SW 1271 (cell line): ENCODE measurements at regions not wholly inside any gene's neighbourhood (a gene's known extent, or its start where the extent isn't known, plus 50 kb on each side); places are given as distances from the start of the nearest gene placed in this dataset.

Experiments used
- DNase-seq, 2 experiments: peaks; one replicate each; lab custom pipeline; 2025; lab: John Stamatoyannopoulos, UW

DNA sequence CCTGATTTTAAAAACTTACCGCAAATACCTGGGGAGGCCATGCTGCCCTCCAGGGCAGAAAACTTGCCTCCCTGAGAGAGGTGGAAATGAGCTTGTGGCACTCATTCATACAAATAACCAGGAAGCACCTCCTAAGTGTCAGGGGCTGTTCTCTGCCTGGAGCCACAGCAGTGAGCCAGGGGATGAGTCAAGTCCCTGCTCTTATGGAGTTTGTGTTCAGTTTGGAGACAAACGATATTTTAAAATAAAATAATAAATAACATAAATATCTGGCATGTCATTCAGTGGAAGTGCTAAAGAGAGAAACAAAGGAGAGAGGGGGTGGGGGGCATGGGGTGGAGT lies 313.8 kb downstream of the C16orf95 start:
- DNase-seq, result no peak

DNA sequence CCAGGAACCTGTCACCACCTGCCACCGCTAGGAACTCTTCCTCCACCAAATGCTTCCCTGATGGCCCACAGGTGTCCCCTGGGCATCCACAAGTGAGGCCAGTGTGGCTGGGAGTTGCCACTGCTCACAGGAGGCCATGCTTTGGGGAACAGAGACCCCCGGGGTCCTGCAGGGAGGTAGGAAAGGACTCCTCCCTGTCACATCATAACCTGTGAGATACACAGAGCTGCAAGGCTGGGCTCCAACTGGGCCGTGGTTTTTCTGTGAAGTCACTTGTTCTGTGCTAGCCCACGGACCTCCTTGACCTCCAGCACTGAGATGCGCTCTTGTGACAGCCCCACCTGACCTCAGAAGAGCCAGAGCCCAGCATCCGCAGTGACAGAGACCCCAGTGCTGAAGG lies 311.2 kb downstream of the C16orf95 start:
- no peak for DNase-seq

DNA sequence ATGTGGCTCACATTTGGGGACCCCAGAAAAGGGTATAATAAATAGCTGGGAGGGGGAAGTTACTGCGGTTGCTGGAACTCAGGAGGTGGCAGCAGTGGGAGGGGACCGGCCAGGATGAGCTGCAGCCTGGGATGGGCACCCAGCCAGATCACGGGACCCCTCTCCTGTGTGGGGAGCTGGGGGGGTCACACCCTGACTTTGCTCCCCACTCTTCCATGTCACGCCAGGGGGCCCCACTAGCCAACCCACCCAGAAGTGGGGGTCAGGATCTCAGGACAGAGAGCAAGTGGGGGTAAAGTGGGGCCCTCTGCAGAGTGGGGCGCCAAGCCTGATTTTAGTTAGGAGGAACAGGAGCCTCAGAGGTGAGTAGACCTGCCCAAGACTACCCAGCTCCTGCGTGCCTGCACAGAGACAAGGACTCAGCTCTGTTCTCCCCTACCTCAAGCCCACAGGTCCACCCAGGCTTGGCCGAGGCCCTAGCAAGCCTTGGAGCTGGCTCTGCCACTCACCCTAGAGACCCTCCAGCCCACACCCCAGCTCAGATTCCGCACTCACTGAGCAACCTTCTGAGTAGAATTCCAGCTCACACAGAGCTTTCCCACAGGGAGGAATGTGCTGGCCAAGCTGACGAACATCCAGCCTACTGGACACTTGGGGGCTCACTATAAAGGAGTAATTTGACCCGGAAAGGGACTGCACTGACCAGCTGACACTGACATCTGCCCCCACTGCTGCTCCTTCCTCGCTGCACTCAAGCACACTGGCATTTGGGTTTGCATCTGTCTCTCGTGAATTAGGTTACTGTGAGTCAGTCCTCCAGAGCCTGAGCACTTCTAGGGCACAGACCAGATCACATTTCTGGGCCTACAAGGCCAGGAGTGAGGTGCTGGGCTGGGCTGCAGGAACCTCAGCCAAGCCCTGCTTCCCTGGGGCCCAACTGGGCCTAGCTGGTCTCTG lies 310.1 kb downstream of the C16orf95 start:
- no peak for DNase-seq

DNA sequence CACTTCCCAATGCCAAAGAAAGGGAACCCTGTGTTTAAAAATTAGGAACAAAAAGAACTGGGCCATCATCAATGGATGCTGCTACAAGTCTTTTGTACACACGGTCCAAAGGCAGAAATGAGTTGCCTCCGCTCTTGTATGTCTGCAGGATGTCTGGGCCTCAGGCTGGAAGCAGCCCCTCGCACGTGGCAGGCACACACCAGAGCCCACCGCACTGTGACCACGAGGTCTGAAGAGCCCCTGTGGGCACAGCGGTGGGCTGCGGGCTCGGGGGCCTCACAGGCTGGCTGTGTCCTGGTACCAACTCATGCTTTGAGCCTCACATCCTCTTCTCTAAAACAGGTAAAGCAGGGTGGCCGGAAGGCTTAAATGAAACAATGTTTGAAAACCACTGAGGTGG lies 309.3 kb downstream of the C16orf95 start:
- no peak for DNase-seq

DNA sequence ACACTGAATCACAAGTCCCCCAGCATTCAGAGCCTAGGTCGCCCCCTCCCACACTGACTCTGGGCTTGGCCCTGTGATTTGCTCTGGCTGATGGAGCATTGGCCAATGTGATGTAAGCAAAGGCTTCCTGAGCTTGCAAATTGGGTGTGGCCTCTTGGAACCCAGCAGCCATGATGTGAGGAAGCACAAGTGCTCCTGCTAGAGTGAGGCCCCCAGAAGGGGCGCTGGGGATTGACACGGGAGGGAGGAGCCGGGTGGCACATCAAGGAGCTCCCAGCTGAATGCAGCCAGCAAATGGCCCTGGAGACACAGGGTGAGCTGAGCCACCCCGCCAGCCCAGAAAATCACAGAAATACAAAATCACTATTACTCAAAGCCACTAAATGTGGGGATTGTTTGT lies 308.5 kb downstream of the C16orf95 start:
- no peak for DNase-seq

DNA sequence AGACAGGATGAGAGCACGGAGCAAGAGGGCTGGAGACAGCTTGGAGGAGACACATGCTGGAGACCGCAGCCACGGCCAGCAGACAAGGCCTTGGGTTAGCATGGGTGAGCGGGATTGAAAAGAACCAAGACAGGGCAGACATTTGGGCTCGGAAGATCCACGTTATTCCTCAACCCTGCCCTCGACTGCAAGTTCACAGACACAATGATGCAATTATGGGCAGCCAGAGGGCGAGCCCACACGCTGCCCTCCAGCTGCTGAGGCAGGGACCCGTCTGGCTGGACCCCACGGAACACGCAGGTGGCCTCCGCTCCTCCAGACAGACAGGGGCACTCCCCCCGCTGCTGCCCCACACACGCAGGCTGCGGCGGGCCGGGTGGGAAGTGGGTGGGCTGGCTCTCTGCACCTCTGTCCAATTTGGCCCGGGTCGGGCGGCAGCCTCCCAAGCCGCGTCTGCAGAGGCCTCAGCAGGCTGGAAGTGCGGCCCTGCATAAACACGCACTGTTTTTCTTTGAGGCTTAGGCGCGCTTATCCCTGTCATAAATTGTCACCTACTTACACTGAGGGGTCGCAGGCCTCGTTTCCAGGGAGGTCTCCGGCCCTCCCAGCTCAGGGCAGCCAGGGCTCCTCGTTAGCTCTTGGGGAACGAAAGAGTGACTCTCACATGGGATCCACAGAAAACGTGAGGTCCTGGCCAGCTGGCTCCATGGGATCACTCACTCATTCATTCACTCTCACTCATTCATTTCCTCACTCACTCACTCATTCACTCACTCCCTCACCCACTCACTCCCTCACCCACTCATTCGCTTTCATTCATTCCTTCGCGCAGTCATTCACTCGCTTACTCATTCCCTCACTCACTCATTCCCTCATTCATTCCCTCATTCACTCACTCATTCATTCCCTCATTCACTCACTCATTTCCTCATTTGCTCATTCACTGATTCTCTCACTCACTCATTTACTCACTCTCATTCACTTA lies 303.9 kb downstream of the C16orf95 start:
- no peak for DNase-seq

DNA sequence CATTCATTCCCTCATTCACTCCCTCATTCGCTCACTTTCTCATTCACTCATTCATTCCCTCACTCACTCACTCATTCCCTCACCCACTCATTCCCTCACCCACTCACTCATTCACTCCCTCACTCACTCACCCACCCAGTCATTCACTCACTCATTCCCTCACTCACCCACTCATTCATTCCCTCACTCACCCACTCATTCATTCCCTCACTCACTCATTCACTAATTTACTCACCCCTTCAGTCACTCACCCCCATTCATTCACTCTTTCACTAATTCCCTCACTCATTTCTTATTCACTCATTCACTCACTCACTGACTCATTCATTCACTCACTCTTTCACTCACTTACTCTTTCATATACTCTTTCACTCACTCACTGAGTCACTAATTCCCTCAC lies 303.1 kb downstream of the C16orf95 start:
- DNase-seq, result no peak

DNA sequence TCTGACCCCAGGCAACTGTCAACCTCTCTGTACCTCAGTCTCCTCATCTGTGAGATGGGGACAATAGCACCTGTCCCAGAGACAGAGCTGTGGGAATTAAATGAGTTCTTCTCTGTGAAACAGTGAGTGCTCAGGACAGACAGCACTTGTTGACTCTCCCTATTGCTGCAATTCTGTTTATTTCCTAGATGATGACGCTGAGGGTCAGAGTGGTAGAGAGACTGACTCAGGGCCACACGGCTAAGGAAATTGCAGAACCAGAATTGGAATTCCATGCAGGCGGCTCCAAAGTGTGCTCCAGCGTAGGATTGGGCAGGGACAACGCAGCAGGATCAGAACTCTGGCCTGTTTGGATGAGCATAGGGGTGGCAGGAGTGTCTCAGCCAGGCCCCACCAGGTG lies 302.2 kb downstream of the C16orf95 start:
- DNase-seq, result no peak

DNA sequence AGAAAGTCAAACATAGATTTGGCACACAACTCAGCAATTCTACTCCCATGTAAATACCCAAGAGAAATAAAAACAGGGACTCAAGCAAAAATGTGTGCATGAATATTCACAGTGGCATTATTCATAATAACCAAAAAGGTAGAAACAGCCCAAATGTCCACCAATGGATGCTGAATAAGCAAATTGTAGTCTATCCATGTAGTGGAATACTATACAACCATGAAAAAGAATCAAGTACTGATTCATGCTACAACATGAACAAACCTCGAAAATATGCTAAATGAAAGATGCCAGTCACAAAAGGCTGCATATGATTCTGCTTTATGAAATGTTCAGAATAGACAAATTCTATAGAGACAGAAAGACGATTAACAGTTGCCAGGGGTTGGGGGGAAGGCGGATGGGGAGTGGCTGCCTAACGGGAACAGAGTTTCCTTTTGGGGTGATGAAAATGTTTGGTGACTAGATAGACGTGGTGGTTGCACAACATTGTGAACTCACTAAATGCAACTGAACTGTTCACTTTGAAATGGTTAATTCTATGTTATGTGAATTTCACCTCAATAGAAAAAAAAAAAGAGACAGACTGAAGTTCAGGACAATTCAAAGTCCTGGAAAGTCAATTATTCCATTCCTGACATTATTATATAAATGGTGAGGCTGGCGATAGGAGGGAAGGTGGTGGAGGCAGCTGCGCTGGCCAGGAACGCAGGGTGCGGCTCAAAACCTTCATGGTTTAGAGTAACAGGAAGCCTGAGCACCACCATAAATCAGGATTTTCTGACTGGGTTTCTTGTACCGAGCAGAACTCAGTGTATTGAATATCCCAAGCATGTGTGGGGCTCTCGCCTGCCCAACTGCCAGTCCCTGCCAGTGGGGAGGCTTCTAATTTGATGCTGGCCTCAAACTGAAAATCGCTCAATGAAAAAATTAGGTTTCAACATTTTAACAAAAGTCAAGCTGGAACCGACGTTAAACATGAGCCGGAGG lies 300.9 kb downstream of the C16orf95 start:
- DNase-seq, result no peak

DNA sequence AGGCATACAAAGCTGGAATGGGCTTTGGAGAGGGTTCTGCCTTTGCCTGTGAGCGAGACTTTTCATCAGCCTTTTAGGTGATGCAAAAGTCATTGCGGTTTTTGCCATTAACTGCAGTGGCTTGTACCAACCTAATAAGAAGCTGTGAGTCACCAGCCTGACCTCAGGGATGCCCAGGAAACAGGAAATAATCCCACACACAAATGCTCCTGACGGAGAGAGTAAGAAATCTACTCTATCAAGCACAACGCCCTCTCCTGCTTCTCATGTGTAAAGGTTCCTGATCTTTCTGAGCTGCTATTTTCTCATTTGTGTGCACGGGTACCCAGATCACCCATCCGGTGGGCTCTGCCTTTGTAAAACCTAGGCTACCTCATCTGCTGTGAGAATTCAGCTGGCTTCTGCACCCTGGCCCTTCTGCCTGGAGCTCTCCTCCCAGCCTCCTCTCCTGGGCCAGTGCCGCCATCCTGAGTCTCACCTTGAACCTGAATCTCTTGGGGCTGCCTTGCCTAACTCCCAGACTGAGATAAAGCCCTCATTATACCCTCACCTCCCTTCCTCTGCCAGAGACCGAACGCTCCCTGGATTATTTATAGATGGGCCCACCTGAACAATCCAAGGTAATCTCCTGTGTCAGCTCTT lies 299.7 kb downstream of the C16orf95 start:
- peak; percentile 64 to 87 for DNase-seq

DNA sequence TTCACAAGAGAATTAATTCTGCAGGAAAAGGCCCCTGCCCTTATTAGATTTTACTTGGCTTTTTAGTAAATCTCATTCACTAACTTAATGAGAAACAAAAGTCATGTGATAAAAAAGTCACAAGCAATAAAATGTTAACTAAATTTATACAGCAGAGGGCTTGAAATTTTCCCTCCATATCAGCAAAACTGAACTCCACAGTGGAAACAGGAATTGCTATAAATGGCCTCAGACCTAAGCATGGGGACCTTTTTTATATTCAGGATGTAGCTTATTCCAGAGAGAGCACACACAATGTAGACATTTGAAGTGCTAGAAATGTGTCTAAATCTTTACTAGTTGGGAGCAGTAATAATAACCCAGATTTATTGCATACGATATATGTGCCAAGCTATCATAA lies 291.5 kb downstream of the C16orf95 start:
- no peak for DNase-seq

DNA sequence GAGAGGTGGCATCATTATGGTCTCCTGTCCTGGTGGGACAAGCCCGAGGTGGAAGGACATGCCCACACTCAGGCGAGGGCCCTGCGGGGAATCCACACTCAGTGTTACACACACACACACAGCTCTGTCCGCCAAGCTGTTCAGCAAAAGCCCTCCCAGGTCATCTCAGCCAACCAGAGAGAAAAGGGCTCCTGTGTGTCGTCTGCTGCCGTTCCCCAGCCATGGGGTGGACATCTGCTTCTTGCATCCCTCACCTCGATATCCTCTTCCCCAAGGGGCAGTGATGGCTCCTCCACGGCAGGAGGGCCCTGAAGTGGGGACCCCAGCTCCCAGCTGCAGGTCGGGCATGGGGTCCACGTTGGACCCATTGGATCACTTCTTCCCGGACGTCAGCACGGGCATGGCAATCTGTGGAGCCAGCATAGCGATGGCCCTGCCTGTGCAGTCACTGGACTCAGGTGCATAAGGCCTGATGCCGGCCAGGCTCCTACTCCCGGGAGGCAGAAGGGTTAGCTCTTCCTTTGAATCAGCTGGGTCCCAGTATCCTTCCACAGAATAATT lies 290.1 kb downstream of the C16orf95 start:
- no peak for DNase-seq

DNA sequence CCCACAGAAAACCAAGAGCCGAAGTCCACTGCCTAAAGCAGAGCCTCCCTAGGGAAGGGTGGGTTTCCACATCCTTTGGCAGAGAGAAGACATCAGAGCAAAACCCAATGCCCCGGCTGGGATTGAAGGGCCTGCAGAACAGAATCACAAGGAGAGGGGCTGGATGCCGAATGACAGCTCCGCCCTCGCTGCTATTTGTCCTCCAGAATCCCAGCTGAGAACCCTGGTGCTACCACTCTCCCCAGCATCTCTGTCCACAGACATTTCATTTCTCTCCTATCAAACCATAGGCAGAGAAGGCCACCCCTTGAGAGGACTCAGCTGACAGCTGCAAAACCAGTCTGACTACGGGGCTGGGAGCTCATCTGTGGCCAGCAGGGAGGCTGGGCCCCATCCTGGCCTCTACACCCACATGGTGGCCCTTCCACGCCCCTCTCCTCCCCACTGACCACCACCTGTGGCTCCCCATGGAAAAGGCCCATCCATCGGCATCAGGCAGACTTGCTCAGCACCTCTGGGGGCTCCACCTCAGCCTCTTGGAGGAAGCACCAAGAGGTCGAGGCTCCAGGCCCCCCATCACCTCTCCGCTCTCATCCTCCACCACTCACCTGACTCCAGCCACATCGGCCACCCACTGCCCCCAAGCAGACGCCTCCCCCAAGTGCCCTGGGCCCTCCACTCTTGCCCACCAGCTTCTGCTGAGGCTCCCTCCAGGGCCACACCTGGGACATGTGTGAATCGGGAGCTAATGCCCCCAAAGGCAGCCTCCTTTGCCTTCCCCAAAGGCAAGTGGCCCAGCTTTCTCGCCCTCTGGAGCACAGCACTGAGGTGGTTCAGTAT lies 288.5 kb downstream of the C16orf95 start:
- no peak for DNase-seq

DNA sequence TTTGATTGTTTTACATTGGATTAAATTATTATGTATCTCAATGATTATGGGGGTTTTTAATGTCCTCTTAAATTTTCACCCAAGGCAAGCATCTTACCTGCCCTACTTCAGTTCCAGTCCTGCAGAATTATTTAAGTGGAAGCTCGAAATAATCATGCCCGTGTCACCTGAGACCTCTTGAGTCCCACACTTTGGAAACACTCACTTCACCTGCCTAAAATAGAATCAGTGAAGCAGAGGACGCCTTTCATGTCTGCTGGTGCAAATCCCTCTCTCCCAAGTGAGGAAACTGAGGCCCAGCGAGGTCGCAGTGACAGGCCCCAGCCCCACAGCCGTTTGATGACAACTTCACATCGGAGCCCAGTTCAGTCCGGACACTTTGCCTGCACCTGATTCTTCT lies 284.6 kb downstream of the C16orf95 start:
- no peak for DNase-seq

DNA sequence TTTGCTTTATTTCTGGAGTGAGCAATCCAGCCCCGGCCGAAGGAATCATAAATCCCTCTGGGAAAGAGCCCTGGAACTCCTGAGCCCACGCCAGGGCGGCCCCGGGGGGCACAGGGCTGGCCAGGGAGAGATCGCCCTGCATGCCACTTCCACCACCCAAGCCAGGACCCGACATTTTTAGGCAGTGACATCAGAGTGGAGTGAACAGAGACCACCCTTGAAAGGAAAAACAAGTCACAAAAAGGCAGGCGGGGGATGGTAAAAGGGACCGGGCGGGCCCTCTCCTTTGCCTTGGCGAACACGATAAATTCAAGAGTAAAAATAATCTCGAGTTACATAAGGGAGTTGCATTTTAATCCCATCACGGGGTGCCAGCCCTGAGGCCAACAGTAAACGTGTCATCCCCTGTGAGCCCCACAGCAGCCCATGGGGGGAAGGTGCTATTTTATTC lies 284.1 kb downstream of the C16orf95 start:
- no peak for DNase-seq

DNA sequence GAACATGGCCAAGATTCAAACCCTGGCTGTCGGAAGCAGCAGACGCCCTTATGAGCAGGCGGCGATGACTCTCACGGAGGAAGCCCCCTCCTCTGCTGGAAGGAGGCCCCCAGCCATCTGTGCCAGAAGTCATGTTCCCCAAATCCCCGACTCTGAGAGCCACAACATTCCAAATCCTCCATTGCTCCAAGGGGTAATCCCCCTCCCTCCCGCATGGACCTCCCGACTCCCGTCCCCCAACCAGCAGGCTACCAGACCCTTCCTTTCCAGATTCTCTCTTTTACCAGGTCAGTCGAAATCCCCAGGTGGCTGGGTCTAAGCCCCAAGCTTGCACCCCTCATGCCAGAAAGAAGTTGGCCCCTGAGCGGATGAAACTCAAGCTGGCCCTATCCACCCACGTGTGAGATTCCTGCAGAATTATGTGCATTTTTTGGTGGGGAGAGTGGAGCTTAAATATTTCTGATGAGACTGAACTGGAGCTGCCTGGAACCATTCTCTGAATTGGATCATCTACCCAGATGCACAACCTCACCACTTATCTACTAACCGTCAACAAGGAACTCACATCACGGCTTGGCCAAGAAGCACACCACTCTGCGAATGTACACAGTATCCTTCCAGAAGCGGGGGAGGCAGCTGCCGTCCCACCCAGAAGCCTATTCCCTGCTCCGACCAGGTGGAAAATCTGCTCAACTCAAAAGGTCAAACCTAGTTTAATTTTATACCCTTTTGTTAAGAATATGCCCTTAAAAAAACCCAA lies 283.5 kb downstream of the C16orf95 start:
- DNase-seq, result no peak

DNA sequence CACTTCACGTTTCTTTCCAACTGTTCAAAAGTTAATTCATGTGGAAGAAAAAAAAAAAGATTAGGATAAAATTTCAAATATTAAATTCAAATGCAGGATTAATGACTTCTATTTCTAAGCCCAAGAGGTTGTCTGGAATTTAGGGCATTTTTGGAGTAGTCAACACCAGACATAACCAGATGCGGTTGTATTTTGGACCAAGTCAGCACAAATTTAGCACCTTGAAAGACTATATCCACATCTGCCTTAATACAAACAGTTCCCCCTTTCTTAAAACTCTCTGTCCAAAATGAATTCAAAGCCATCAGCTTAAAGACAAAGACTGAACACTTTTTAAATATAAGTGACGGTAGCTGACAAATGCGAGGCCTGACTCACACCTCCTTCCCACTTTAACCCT lies 282.9 kb downstream of the C16orf95 start:
- no peak for DNase-seq

DNA sequence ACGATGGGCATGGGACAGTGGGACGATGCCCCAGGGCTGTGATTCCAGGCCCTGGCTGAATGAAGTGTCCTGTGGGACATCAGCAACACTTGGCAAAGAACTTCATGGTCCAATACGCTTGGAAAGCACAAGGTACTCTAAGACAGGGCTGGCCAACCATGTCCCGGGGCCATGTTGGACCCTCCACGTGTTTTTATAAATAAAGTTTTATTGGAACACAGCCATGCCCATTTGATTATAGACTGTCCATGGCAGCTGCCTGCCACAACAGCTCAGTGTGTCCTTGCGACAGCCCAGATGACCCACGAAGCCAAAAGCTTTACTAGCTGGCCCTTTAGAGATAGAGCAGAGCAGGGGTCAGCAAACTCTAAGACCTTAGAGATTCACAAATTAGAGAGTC lies 282.1 kb downstream of the C16orf95 start:
- DNase-seq, result no peak

DNA sequence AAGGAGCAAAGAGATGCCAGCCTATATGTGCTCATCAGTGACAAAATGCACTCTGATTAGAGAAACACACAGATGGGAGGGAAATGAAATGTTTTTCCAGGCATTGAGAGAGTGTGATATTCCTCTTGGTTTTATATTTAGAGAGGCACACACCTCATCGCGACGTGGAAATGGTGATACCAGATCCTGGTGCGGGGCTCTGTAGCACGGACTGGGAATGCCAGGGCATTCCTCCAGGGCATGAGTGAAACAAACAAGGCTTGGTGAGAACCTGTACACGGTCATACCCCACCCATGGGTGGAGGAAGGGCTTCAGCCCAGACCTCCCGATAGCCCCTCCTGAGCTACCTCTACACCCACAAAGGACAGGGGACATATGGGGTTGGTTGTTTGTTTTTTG lies 280.2 kb downstream of the C16orf95 start:
- DNase-seq, result no peak
